ENCODE measurements at regions not wholly inside any gene's neighbourhood (a gene's known extent, or its start where the extent isn't known, plus 50 kb on each side); places are given as distances from the start of the nearest gene placed in this dataset.

DNA sequence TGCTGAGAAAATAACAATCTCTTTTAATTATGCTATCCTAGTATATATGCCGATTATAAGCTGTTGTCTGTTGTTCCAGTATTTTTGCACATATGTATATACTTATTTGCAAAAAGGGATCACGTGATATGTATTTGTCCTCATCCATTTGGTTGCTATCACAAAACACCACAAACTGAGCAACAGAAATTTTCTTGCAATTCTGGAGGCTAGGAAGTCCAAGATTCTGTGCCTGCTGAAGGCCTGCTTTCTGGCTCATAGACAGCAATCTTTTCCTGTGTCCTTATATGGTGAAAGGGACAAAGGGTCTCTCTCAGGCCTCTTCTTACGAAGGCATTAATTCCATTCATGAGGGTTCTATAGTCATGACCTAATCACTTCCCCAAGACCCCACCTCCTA lies 186.5 kb downstream of the LPIN1 start:
- H3K9me1 ChIP-seq (replicated peaks; ENCODE audit: control insufficient read depth, extremely low read depth, insufficient read depth, low read length) = no peaks in the 10 kb centered on the region
- H4K20me1 ChIP-seq (replicated peaks; ENCODE audit: control insufficient read depth, extremely low read depth, insufficient read depth, low read length) = no peaks in the 10 kb centered on the region
- ChIA-PET CTCF (no interaction called here), POLR2A (no interaction called here)
- intact Hi-C loops (cut with micrococcal nuclease) = no loop called here
- dilution Hi-C loops (cut with MboI; ENCODE audit: extremely low pct_ligation_motif_present, low sequenced_read_pairs) = no loop called here
- H2AFZ ChIP-seq (ENCODE audit: low read depth, low read length) = no peak overlapping the region
- no peaks in the 10 kb centered on the region for H3K9me3 ChIP-seq (replicated peaks; ENCODE audit: control insufficient read depth, insufficient read depth, low read length)
- peaks cover 8% of the 10 kb centered on the region for H3K4me1 ChIP-seq (ENCODE audit: control insufficient read depth, extremely low read depth, insufficient read depth, low read length)
- H3K4me3 ChIP-seq (replicated peaks in 1 of 3; ENCODE audit: insufficient read depth in 1 of 3, low read depth in 1 of 3, low read length in 3 of 3) = no peak overlapping the region
- TF ChIP-seq FOS (IDR thresholded peaks at IDR 0.05; ENCODE audit: borderline replicate concordance, insufficient read depth, low read length) = no peak
- no peak overlapping the region for H3K4me2 ChIP-seq (ENCODE audit: insufficient read depth, low read length)
- DNase-seq (ENCODE audit: low read depth, low spot score) (no peak), FAIRE-seq (no peak)
- H3K9ac ChIP-seq (replicated peaks; ENCODE audit: extremely low read depth, insufficient read depth, low read length) = no peak overlapping the region
- no peaks in the 10 kb centered on the region for H3K36me3 ChIP-seq (ENCODE audit: control insufficient read depth in 2 of 2, extremely low read depth in 1 of 2, insufficient read depth in 2 of 2, low read length in 2 of 2)
- BruUV-seq (replicated peaks) = no TSS peak
- H3K79me2 ChIP-seq (ENCODE audit: control insufficient read depth, insufficient read depth, low read length) = no peaks in the 10 kb centered on the region
- no peaks in the 10 kb centered on the region for H3K27me3 ChIP-seq (ENCODE audit: control insufficient read depth in 2 of 2, insufficient read depth in 2 of 2, low read length in 2 of 2)
- no peak overlapping the region for H3K27ac ChIP-seq (ENCODE audit: insufficient read depth, low read depth, low read length)

DNA sequence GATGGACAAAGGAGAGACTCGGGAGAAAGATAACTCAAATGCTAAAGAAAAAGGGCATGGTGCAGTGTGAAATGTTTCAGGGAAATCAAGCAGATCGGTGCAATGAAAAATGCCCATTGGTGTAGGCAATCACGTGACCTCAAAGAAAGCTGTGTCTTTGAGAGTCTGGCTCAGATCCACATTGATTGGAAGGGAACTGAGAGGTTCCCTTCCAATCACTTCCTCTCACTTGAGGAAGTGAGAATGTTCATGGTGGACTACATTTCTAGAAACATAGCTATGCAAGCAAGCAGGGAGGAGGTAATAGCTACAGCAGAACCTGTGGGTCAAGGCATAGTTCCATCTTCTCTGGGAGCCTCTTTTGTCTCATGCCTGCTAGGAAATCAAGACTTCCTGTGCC lies 187.4 kb downstream of the LPIN1 start:
- Histone ChIP-seq H3K79me2 (ENCODE audit: control insufficient read depth, insufficient read depth, low read length) (no peaks in the 10 kb centered on the region), H3K4me3 (replicated peaks in 1 of 3; ENCODE audit: insufficient read depth in 1 of 3, low read depth in 1 of 3, low read length in 3 of 3) (no peak overlapping the region), H3K36me3 (ENCODE audit: control insufficient read depth in 2 of 2, extremely low read depth in 1 of 2, insufficient read depth in 2 of 2, low read length in 2 of 2) (no peaks in the 10 kb centered on the region), H3K27ac (ENCODE audit: insufficient read depth, low read depth, low read length) (no peak overlapping the region), H4K20me1 (replicated peaks; ENCODE audit: control insufficient read depth, extremely low read depth, insufficient read depth, low read length) (no peaks in the 10 kb centered on the region), H3K9me3 (replicated peaks; ENCODE audit: control insufficient read depth, insufficient read depth, low read length) (no peaks in the 10 kb centered on the region), H3K27me3 (ENCODE audit: control insufficient read depth in 2 of 2, insufficient read depth in 2 of 2, low read length in 2 of 2) (no peaks in the 10 kb centered on the region), H3K4me1 (ENCODE audit: control insufficient read depth, extremely low read depth, insufficient read depth, low read length) (peaks cover 8% of the 10 kb centered on the region), H2AFZ (ENCODE audit: low read depth, low read length) (no peak overlapping the region), H3K9me1 (replicated peaks; ENCODE audit: control insufficient read depth, extremely low read depth, insufficient read depth, low read length) (no peaks in the 10 kb centered on the region), H3K4me2 (ENCODE audit: insufficient read depth, low read length) (no peak overlapping the region), H3K9ac (replicated peaks; ENCODE audit: extremely low read depth, insufficient read depth, low read length) (no peak overlapping the region)
- BruUV-seq (replicated peaks) = no TSS peak
- dilution Hi-C loops (cut with MboI; ENCODE audit: extremely low pct_ligation_motif_present, low sequenced_read_pairs) = no loop called here
- FAIRE-seq (no peak), DNase-seq (ENCODE audit: low read depth, low spot score) (no peak)
- TF ChIP-seq MAX (IDR thresholded peaks at IDR 0.05; ENCODE audit: insufficient read depth, insufficient read length) (no peak), POLR2AphosphoS5 (IDR thresholded peaks at IDR 0.05; ENCODE audit: insufficient read depth, low read depth, low read length) (no peak), POLR2A (IDR thresholded peaks at IDR 0.05; ENCODE audit: low read depth, low read length) (no peak), FOS (IDR thresholded peaks at IDR 0.05; ENCODE audit: borderline replicate concordance, insufficient read depth, low read length) (no peak), JUN (IDR thresholded peaks at IDR 0.05; ENCODE audit: borderline replicate concordance, insufficient read depth, insufficient read length, low read depth) (no peak), CTCF (IDR thresholded peaks at IDR 0.05; ENCODE audit: extremely low read depth in 1 of 2, insufficient read depth in 1 of 2, low read depth in 1 of 2, low read length in 2 of 2) (no peak), GATA2 (IDR thresholded peaks at IDR 0.05; ENCODE audit: insufficient read depth, insufficient read length, low read depth, low read length) (no peak)
- intact Hi-C loops (cut with micrococcal nuclease) = no loop called here
- ChIA-PET CTCF (no interaction called here), POLR2A (no interaction called here)

Measured in endothelial cell of umbilical vein (primary cell).